DMS153 (cell line): ENCODE measurements at regions not wholly inside any gene's neighbourhood (a gene's known extent, or its start where the extent isn't known, plus 50 kb on each side); places are given as distances from the start of the nearest gene placed in this dataset.

Source experiments
- DNase-seq: peaks from one replicate; lab custom pipeline; 2025; lab: John Stamatoyannopoulos, UW

GRCh38 chr13:40429706-40430545, 236.5 kb downstream of the FOXO1 start:
- DNase-seq, result no peak

- no peak for DNase-seq
Measured at GRCh38 chr13:40432018-40432978, 234.1 kb downstream of the FOXO1 start.

- no peak for DNase-seq
Measured at GRCh38 chr13:40433001-40433400, 233.4 kb downstream of the FOXO1 start.

- DNase-seq, result no peak
Measured at GRCh38 chr13:40433577-40433976, 232.9 kb downstream of the FOXO1 start.

- DNase-seq, result no peak
Measured at GRCh38 chr13:40434516-40435397, 231.7 kb downstream of the FOXO1 start.

GRCh38 chr13:40438022-40438680, 228.3 kb downstream of the FOXO1 start:
- no peak for DNase-seq

- DNase-seq, result no peak
Measured at GRCh38 chr13:40438999-40439797, 227.2 kb downstream of the FOXO1 start.

- no peak for DNase-seq
Measured at GRCh38 chr13:40439928-40440327, 226.5 kb downstream of the FOXO1 start.

- DNase-seq, result peak; percentile 31
Measured at GRCh38 chr13:40440990-40441820, 225.2 kb downstream of the FOXO1 start.

- DNase-seq, result no peak
Measured at GRCh38 chr13:40442231-40442630, 224.2 kb downstream of the FOXO1 start.

- no peak for DNase-seq
Measured at GRCh38 chr13:40442826-40443225, 223.6 kb downstream of the FOXO1 start.

GRCh38 chr13:40444241-40444640, 222.2 kb downstream of the FOXO1 start:
- DNase-seq, result no peak

GRCh38 chr13:40445557-40445990, 220.9 kb downstream of the FOXO1 start:
- DNase-seq, result peak; percentile 63

GRCh38 chr13:40446365-40446764, 220.1 kb downstream of the FOXO1 start:
- DNase-seq, result no peak

- DNase-seq, result no peak
Measured at GRCh38 chr13:40447857-40448256, 218.6 kb downstream of the FOXO1 start.

- DNase-seq, result no peak
Measured at GRCh38 chr13:40452038-40452666, 214.3 kb downstream of the FOXO1 start.

- no peak for DNase-seq
Measured at GRCh38 chr13:40452741-40453334, 213.6 kb downstream of the FOXO1 start.

- no peak for DNase-seq
Measured at GRCh38 chr13:40453351-40454021, 213.0 kb downstream of the FOXO1 start.
